Spleen (tissue), 11 donors: ENCODE measurements at regions not wholly inside any gene's neighbourhood (a gene's known extent, or its start where the extent isn't known, plus 50 kb on each side); places are given as distances from the start of the nearest gene placed in this dataset.

ENCODE experiments used
- DNase-seq: peaks from one replicate; pipeline ENCODE4 v3.0.0-alpha.2; 2020
- H3K27ac ChIP-seq, 8 donors: fragments of 200-600 bp; sonication (generic) in 7 of 8; 1 replicate in 4 of 8; 2 replicates in 4 of 8; pipeline versions ENCODE4 v1.5.0 to v1.8.0; 2016 to 2021; ENCODE audit warnings: inconsistent platforms in 4 of 8, mild to moderate bottlenecking in 4 of 8, moderate library complexity in 1 of 8
- H3K27me3 ChIP-seq, 7 donors: fragments of 200-600 bp; sonication (generic) in 6 of 7; replicated peaks in 1 of 7; 1 replicate in 4 of 7; 2 replicates in 3 of 7; pipeline versions ENCODE4 v1.5.0 to v1.8.0; 2016 to 2021; ENCODE audit warnings: inconsistent platforms in 3 of 7, mild to moderate bottlenecking in 1 of 7
- H3K36me3 ChIP-seq, 6 donors: fragments of 200-600 bp; sonication (generic) in 5 of 6; 1 replicate in 4 of 6; 2 replicates in 2 of 6; pipeline versions ENCODE4 v1.5.0 to v1.8.0; 2016 to 2021; ENCODE audit warnings: inconsistent platforms in 2 of 6
- H3K4me1 ChIP-seq, 6 donors: fragments of 200-600 bp; sonication (generic) in 5 of 6; 1 replicate in 3 of 6; 2 replicates in 3 of 6; pipeline versions ENCODE4 v1.5.0 to v1.8.0; 2016 to 2021; ENCODE audit warnings: inconsistent platforms in 3 of 6
- H3K4me3 ChIP-seq, 8 donors: fragments of 200-600 bp; sonication (generic) in 7 of 8; 1 replicate in 4 of 8; 2 replicates in 4 of 8; pipeline versions ENCODE4 v1.5.0 to v1.8.0; 2016 to 2021; ENCODE audit warnings: inconsistent platforms in 4 of 8, mild to moderate bottlenecking in 4 of 8, moderate library complexity in 2 of 8
- H3K9me3 ChIP-seq, 8 donors: fragments of 200-600 bp; sonication (generic) in 7 of 8; 1 replicate in 4 of 8; 2 replicates in 4 of 8; pipeline versions ENCODE4 v1.5.0 to v1.8.0; 2016 to 2021; ENCODE audit warnings: inconsistent platforms in 4 of 8
- CTCF ChIP-seq, 11 experiments: fragments of 200-600 bp in 7 of 11; fragments of 450-650 bp in 4 of 11; sonication (generic) in 4 of 11; IDR thresholded peaks in 8 of 11; conservative IDR thresholded peaks in 3 of 11; 1 replicate in 7 of 11; 2 replicates in 4 of 11; pipeline versions ENCODE4 v1.4.0 to v1.8.0; 2016 to 2021; ENCODE audit warnings: antibody characterized with exemption in 11 of 11, inconsistent platforms in 4 of 11, mild to moderate bottlenecking in 1 of 11
- POLR2A ChIP-seq, 3 donors: fragments of 450-650 bp; IDR thresholded peaks; one replicate each; pipeline ENCODE4 v1.5.1; 2017; ENCODE audit warnings: antibody characterized with exemption in 3 of 3, mild to moderate bottlenecking in 1 of 3
- POLR2AphosphoS5 ChIP-seq, 3 donors: sonication (generic); formaldehyde crosslinking; IDR thresholded peaks; one replicate each; pipeline ENCODE4 v1.5.1; 2017; ENCODE audit warnings: antibody characterized with exemption in 3 of 3
- WGBS, 5 donors: extraction: QIAGEN DNeasy Blood & Tissue Kit in 3 of 5; methylation state at CpG; one replicate each; pipeline versions ENCODE4 v1.1.5 to v1.1.7; 2013 to 2018; 5-methylcytosine and 5-hydroxymethylcytosine counted together
- intact Hi-C: fragments of 100-400 bp; cut with DNase I; formaldehyde crosslinking; loops from one replicate; pipeline ENCODE4 v1.15.0; 2023; ENCODE audit warnings: low total_unique reads
- donor health status: healthy with polysubstance abuse.
- donor health status: DM: no; HTN: no; CAD: no; lungs with moderate emphysema.
- donor health status: DM: no; HTN: no; CAD: no.
- donor health status: Bipolar disorder and iron deficiency.
- donor health status: healthy.
- donor health status: DM: no; HTN: no; CAD: no.
- donor health status: DM: yes; HTN: yes; CAD: no.

- intact Hi-C loops, result no loop called here
- 1 to 5% (median 2%) methylated on average over 40 to 45 of the region's 45 CpGs for WGBS, 5 donors
- peak overlapping the region; percentile 1 to 54 (median 20) for H3K4me3 ChIP-seq
- H3K4me1 ChIP-seq, result peaks cover 0 to 13% (median 0%) of the 10 kb centered on the region in 6 donors
- no peaks in the 10 kb centered on the region for H3K9me3 ChIP-seq
- no peak overlapping the region for H3K27ac ChIP-seq
- H3K27me3 ChIP-seq, result peaks cover 0 to 71% (median 32%) of the 10 kb centered on the region in 7 donors
- TF ChIP-seq CTCF (IDR thresholded peaks at IDR 0.05 in 8 of 11, conservative IDR thresholded peaks at IDR 0.05 in 3 of 11), result no peak
- TF ChIP-seq POLR2A (IDR thresholded peaks at IDR 0.05), result no peak
- peak in 2 of 3 donors; percentile 26 to 38 for TF ChIP-seq POLR2AphosphoS5 (IDR thresholded peaks at IDR 0.05)
- no peaks in the 10 kb centered on the region for H3K36me3 ChIP-seq
- DNase-seq, result peak; percentile 76
Measured at GRCh38 chr2:118774458-118775133, 72.9 kb downstream of the EN1 start.

GRCh38 chr2:118773826-118774225 lies 73.6 kb downstream of the EN1 start:
- no peaks in the 10 kb centered on the region for H3K36me3 ChIP-seq
- WGBS, 5 donors, result 64 to 70% (median 66%) methylated on average over 7 of the region's 7 CpGs

DNA sequence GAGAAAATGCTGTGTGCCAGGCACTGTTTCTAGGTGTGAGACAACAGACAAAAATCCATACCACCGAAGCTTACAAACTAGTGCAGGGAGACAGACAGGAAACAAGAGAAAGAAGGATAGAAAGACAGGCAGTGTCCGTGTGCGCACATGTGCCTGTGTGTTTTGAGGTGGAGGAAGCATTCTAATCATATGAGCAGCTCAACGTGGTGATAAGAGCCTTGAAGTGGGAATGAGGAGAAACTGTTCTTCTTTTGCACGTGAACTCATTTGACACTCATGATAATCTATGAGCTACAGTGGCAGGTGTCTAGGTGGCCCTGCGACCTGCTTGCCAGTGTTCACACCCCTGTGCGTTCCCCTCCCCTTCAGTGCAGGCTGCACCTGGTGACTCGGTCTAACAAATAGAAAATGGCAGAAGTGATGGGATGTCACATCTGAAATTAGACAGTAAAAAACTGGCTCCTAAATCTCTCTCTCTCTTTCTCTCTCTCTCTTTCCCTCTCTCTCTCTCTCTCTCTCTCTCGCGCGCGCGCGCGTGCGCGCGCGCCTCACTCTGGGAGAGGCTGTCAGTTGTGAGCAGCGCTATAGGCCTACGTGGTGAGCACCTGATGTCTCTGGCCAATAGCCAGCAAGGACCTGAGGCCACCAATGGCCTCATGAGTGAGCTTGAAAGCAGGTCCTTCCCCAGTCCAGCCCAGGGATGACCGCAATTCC lies 74.8 kb downstream of the EN1 start:
- Histone ChIP-seq H3K27ac (no peak overlapping the region), H3K9me3 (no peaks in the 10 kb centered on the region), H3K4me3 (no peak overlapping the region), H3K36me3 (no peaks in the 10 kb centered on the region), H3K4me1 (peaks cover 0 to 13% (median 0%) of the 10 kb centered on the region in 6 donors), H3K27me3 (peaks cover 0 to 71% (median 32%) of the 10 kb centered on the region in 7 donors)
- no peak for DNase-seq
- TF ChIP-seq POLR2A (IDR thresholded peaks at IDR 0.05) (no peak), POLR2AphosphoS5 (IDR thresholded peaks at IDR 0.05) (no peak), CTCF (IDR thresholded peaks at IDR 0.05 in 8 of 11, conservative IDR thresholded peaks at IDR 0.05 in 3 of 11) (no peak)
- WGBS, 5 donors, result 83 to 89% (median 87%) methylated on average over 21 to 22 of the region's 22 CpGs
- intact Hi-C loops, result no loop called here

More at GRCh38 chr2:118773826-118774225, 73.6 kb downstream of the EN1 start:
- TF ChIP-seq POLR2AphosphoS5 (IDR thresholded peaks at IDR 0.05) (no peak), CTCF (IDR thresholded peaks at IDR 0.05 in 8 of 11, conservative IDR thresholded peaks at IDR 0.05 in 3 of 11) (no peak), POLR2A (IDR thresholded peaks at IDR 0.05) (no peak)
- Histone ChIP-seq H3K27ac (no peak overlapping the region), H3K27me3 (peaks cover 0 to 71% (median 32%) of the 10 kb centered on the region in 7 donors), H3K9me3 (no peaks in the 10 kb centered on the region), H3K4me3 (no peak overlapping the region), H3K4me1 (peaks cover 0 to 13% (median 0%) of the 10 kb centered on the region in 6 donors)
- intact Hi-C loops, result no loop called here
- DNase-seq, result no peak
